ENCODE measurements at regions not wholly inside any gene's neighbourhood (a gene's known extent, or its start where the extent isn't known, plus 50 kb on each side); places are given as distances from the start of the nearest gene placed in this dataset.

DNA sequence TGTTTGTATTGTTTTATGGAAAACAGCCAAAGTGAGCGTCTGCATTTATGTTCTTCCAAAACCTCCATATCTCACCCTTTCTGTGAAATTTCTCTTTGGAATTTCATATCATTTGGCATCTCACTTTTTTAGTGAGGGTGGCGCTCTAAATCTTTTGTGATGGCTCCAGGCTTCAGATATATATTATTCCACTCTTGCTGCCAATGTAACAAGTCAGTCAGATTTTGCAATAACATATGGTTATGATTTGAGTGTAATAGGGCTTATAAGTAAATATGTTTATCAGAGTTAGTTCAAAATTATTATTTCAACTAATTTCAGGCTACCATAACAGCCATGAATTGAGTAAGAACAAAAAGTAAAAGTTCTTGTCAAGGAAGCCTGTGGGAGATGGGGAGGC lies 314.7 kb downstream of the PDGFC start:
- Histone ChIP-seq H3K27me3 (ENCODE audit: insufficient read depth, low read length) (no peaks in the 10 kb centered on the region), H3K36me3 (ENCODE audit: insufficient read depth, low read length) (no peaks in the 10 kb centered on the region), H3K79me2 (ENCODE audit: control insufficient read depth, insufficient read depth, low read length, unreplicated experiment) (no peaks in the 10 kb centered on the region), H3K27ac (ENCODE audit: low read depth, low read length) (no peak overlapping the region), H3K4me3 (ENCODE audit: low read depth, low read length) (no peak overlapping the region), H3K4me1 (ENCODE audit: control insufficient read depth, insufficient read depth, low read length, unreplicated experiment) (no peaks in the 10 kb centered on the region), H2AFZ (ENCODE audit: low read length, unreplicated experiment) (peak overlapping the region; percentile 27)

DNA sequence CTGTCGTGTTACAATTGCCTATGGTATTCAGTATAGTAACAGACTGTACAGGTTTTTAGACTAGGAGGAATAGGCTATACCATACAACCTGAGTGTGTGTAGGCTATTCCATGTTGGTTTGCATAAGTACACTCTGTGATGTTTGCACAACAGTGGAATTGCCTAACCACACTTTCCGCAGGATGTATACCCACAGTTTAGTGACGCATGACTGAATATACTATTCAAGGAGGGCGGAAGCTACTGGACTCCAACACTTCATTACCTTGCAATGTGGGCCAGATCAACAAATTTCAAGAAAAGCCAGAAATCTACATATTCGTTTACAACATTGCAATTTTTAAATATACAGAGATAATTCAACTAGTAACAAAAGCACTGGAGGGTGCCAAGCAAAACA lies 317.2 kb downstream of the PDGFC start:
- no peak overlapping the region for H3K4me3 ChIP-seq (ENCODE audit: low read depth, low read length)
- no peaks in the 10 kb centered on the region for H3K36me3 ChIP-seq (ENCODE audit: insufficient read depth, low read length)
- no peak overlapping the region for H3K27ac ChIP-seq (ENCODE audit: low read depth, low read length)
- no peak overlapping the region for H2AFZ ChIP-seq (ENCODE audit: low read length, unreplicated experiment)
- no peaks in the 10 kb centered on the region for H3K27me3 ChIP-seq (ENCODE audit: insufficient read depth, low read length)
- H3K79me2 ChIP-seq (ENCODE audit: control insufficient read depth, insufficient read depth, low read length, unreplicated experiment): no peaks in the 10 kb centered on the region
- H3K4me1 ChIP-seq (ENCODE audit: control insufficient read depth, insufficient read depth, low read length, unreplicated experiment): no peaks in the 10 kb centered on the region

DNA sequence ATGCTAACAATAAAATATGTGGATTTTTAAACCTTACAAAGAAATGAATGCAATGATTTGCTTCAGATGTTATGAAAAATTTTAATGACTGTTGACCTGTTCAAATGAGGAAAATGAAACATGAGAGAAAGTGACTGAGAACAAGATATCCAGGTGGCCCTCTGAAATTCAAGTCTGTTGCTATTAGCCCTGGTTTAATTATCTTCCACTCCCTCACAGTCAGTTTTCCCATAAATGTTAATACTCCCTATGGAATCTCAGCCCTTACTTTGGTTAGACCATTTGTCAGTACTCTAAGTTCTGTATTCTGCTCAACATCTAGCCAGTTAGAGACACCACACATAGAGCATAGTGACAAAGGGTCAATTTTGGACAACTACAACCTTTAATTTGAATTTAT lies 327.8 kb downstream of the PDGFC start:
- H3K27me3 ChIP-seq (ENCODE audit: insufficient read depth, low read length): no peaks in the 10 kb centered on the region
- no peak overlapping the region for H3K27ac ChIP-seq (ENCODE audit: low read depth, low read length)
- H2AFZ ChIP-seq (ENCODE audit: low read length, unreplicated experiment): no peak overlapping the region
- peaks cover 9% of the 10 kb centered on the region for H3K4me1 ChIP-seq (ENCODE audit: control insufficient read depth, insufficient read depth, low read length, unreplicated experiment)
- no peak overlapping the region for H3K4me3 ChIP-seq (ENCODE audit: low read depth, low read length)
- H3K79me2 ChIP-seq (ENCODE audit: control insufficient read depth, insufficient read depth, low read length, unreplicated experiment): no peaks in the 10 kb centered on the region
- H3K36me3 ChIP-seq (ENCODE audit: insufficient read depth, low read length): no peaks in the 10 kb centered on the region

DNA sequence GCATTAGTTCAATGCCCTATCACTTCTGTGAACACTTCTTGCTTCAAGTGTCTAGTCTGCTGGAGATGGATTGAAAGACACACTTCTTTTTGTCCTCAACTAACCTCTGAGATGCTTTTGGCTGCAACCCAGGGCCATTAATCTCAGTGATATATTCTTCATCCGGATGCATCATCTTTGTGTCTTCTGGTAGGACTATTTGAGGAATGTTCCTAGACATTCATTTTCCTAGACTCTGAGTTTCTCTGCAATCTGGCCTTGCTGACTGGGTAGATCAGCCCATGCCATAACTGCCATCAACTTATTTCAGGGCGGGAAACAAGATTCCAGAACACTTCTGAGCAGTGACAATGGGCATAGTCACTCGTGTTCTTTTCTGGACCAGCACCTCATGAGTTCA lies 329.4 kb downstream of the PDGFC start:
- H3K36me3 ChIP-seq (ENCODE audit: insufficient read depth, low read length): no peaks in the 10 kb centered on the region
- no peak overlapping the region for H2AFZ ChIP-seq (ENCODE audit: low read length, unreplicated experiment)
- no peaks in the 10 kb centered on the region for H3K27me3 ChIP-seq (ENCODE audit: insufficient read depth, low read length)
- H3K4me1 ChIP-seq (ENCODE audit: control insufficient read depth, insufficient read depth, low read length, unreplicated experiment): peaks cover 21% of the 10 kb centered on the region
- no peak overlapping the region for H3K4me3 ChIP-seq (ENCODE audit: low read depth, low read length)
- no peaks in the 10 kb centered on the region for H3K79me2 ChIP-seq (ENCODE audit: control insufficient read depth, insufficient read depth, low read length, unreplicated experiment)
- H3K27ac ChIP-seq (ENCODE audit: low read depth, low read length): no peak overlapping the region

DNA sequence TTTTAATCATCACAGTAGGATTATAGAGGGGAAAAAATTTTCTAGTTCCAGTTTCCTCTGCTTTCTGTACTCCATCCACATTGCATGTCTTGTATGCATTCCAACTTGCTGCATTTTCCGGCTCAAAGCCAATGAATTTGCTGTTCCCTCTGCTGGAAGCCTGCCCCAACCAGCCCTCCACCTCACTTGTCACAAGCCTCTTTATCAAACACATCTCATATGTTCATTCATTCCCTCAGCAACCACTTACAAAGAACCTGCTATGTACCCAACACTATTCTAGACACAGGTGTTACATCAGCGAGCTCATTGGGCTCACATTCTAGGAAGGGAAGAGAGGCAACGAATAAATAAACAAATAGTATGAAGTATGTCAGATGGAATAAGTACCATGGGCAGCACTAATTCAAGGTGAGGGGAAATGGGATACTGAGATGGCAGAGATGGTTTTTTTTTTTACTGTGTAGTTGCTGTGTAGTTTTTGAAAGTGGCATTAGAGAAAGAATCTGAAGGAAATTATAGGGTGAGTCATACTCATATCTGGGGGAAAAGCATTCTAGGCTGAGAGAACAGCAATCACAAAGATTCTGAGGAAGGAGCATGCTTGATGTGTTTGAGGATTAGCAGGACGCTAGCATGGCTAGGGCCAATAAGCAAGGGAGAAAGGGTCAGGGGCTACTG lies 332.5 kb downstream of the PDGFC start:
- Histone ChIP-seq H3K4me3 (ENCODE audit: low read depth, low read length) (peak overlapping the region; percentile 34), H3K4me1 (ENCODE audit: control insufficient read depth, insufficient read depth, low read length, unreplicated experiment) (peaks cover 21% of the 10 kb centered on the region), H3K27me3 (ENCODE audit: insufficient read depth, low read length) (no peaks in the 10 kb centered on the region), H3K79me2 (ENCODE audit: control insufficient read depth, insufficient read depth, low read length, unreplicated experiment) (no peaks in the 10 kb centered on the region), H3K27ac (ENCODE audit: low read depth, low read length) (peak overlapping the region; percentile 39), H2AFZ (ENCODE audit: low read length, unreplicated experiment) (peak overlapping the region; percentile 83), H3K36me3 (ENCODE audit: insufficient read depth, low read length) (no peaks in the 10 kb centered on the region)

DNA sequence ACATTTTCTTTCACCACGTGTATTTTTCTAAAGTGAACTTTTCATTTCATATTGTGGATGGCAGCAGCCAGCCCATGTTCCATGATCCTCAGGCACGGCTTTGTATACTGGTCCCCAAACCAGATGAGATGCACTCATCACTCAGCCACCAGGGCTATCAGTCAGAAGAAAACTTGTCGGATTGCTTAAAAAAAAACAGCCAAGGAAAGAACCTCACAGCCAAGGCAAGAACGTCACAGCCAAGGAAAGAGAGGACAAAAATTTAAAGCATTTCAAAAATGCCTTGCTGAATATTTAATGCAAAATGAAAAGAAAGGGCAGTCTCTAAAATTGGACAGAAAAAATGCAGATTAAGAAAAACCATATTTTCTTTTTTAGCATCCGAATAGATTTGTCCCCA lies 333.3 kb downstream of the PDGFC start:
- H3K79me2 ChIP-seq (ENCODE audit: control insufficient read depth, insufficient read depth, low read length, unreplicated experiment): no peaks in the 10 kb centered on the region
- H3K27me3 ChIP-seq (ENCODE audit: insufficient read depth, low read length): no peaks in the 10 kb centered on the region
- peak overlapping the region; percentile 34 for H3K4me3 ChIP-seq (ENCODE audit: low read depth, low read length)
- H3K4me1 ChIP-seq (ENCODE audit: control insufficient read depth, insufficient read depth, low read length, unreplicated experiment): peaks cover 21% of the 10 kb centered on the region
- peak overlapping the region; percentile 39 for H3K27ac ChIP-seq (ENCODE audit: low read depth, low read length)
- H3K36me3 ChIP-seq (ENCODE audit: insufficient read depth, low read length): no peaks in the 10 kb centered on the region
- H2AFZ ChIP-seq (ENCODE audit: low read length, unreplicated experiment): peak overlapping the region; percentile 83

DNA sequence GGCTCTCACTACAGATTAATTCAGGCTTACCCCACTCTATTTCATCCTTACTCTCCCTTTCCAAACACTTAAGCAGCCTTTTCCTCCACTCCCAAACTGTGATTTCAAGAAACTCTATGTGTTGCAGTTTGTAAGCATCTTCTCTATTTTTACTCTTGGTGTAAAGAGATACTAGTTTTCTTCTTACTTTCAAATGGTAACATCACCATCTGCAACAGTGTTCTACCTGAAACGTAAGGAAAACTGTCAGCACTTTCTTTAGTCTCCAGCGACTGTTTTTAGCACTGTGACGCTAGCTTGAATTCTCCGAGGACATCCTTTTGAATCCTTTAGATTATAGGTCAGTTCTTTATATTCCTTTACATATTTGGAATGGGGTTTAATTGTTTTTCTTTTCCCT lies 335.2 kb downstream of the PDGFC start:
- Histone ChIP-seq H3K79me2 (ENCODE audit: control insufficient read depth, insufficient read depth, low read length, unreplicated experiment) (no peaks in the 10 kb centered on the region), H3K27me3 (ENCODE audit: insufficient read depth, low read length) (no peaks in the 10 kb centered on the region), H2AFZ (ENCODE audit: low read length, unreplicated experiment) (no peak overlapping the region), H3K4me1 (ENCODE audit: control insufficient read depth, insufficient read depth, low read length, unreplicated experiment) (peaks cover 15% of the 10 kb centered on the region), H3K4me3 (ENCODE audit: low read depth, low read length) (no peak overlapping the region), H3K36me3 (ENCODE audit: insufficient read depth, low read length) (no peaks in the 10 kb centered on the region), H3K27ac (ENCODE audit: low read depth, low read length) (no peak overlapping the region)

DNA sequence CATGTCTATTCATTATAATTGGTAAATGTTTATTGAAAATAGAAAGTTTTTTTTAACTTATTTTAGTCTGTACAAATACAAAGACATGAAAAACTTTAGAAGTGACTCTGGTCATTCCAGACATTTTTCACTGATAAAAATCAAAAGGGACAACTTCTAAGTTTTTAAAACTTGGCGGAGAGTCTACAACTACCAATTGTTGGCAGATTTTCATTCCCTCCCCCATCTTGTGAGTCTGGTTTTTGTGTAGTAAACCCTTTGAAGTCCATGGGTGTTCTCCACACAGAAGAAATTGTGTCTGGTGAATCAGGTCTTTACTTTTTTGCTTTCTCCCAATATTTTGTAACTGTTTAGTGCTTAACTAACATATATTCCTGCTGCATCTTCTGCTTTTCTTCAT lies 336.5 kb downstream of the PDGFC start:
- no peak overlapping the region for H2AFZ ChIP-seq (ENCODE audit: low read length, unreplicated experiment)
- no peak overlapping the region for H3K27ac ChIP-seq (ENCODE audit: low read depth, low read length)
- no peaks in the 10 kb centered on the region for H3K36me3 ChIP-seq (ENCODE audit: insufficient read depth, low read length)
- no peaks in the 10 kb centered on the region for H3K79me2 ChIP-seq (ENCODE audit: control insufficient read depth, insufficient read depth, low read length, unreplicated experiment)
- H3K4me1 ChIP-seq (ENCODE audit: control insufficient read depth, insufficient read depth, low read length, unreplicated experiment): peaks cover 15% of the 10 kb centered on the region
- H3K27me3 ChIP-seq (ENCODE audit: insufficient read depth, low read length): no peaks in the 10 kb centered on the region
- H3K4me3 ChIP-seq (ENCODE audit: low read depth, low read length): no peak overlapping the region

DNA sequence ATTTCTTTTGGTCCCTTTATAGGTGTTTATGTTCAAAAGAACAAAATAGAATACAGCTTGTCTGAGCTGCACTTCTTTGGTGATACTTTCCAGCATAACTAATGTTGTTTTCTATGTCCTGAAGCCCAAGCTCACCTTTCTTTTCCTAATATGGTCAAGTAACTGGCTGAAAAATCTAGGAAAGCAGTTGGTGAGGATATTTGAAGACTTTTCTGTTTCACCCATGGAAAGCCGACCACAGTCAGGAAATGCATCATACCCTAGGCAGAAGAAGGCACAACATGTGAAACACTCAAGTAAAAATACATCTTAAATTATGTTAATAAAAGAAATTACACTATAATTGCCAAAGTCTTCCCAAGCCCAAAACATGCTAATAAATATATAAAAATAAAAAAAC lies 337.0 kb downstream of the PDGFC start:
- no peaks in the 10 kb centered on the region for H3K79me2 ChIP-seq (ENCODE audit: control insufficient read depth, insufficient read depth, low read length, unreplicated experiment)
- H3K4me1 ChIP-seq (ENCODE audit: control insufficient read depth, insufficient read depth, low read length, unreplicated experiment): peaks cover 15% of the 10 kb centered on the region
- H2AFZ ChIP-seq (ENCODE audit: low read length, unreplicated experiment): no peak overlapping the region
- H3K27ac ChIP-seq (ENCODE audit: low read depth, low read length): no peak overlapping the region
- no peaks in the 10 kb centered on the region for H3K36me3 ChIP-seq (ENCODE audit: insufficient read depth, low read length)
- H3K4me3 ChIP-seq (ENCODE audit: low read depth, low read length): no peak overlapping the region
- no peaks in the 10 kb centered on the region for H3K27me3 ChIP-seq (ENCODE audit: insufficient read depth, low read length)

DNA sequence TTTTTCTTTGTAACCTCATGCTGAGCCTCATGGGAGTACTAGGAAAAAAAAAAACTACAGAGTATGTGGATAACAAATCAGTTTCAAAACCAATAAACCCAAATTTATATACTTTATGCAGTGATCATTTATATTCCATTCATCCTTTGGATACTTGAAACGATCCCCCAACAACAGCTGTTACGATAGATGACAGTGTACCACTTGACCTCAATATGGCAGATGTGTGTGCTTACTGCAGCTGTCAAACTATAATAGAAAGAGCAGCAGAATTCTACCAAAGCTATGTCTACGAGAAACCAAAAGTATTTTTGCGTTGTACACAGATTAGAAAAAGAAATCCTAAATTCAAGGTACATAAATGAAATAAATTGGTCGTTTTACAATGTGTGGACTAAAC lies 337.8 kb downstream of the PDGFC start:
- H3K4me1 ChIP-seq (ENCODE audit: control insufficient read depth, insufficient read depth, low read length, unreplicated experiment): peaks cover 12% of the 10 kb centered on the region
- no peak overlapping the region for H3K4me3 ChIP-seq (ENCODE audit: low read depth, low read length)
- H3K27ac ChIP-seq (ENCODE audit: low read depth, low read length): no peak overlapping the region
- H3K27me3 ChIP-seq (ENCODE audit: insufficient read depth, low read length): no peaks in the 10 kb centered on the region
- H3K79me2 ChIP-seq (ENCODE audit: control insufficient read depth, insufficient read depth, low read length, unreplicated experiment): no peaks in the 10 kb centered on the region
- no peak overlapping the region for H2AFZ ChIP-seq (ENCODE audit: low read length, unreplicated experiment)
- H3K36me3 ChIP-seq (ENCODE audit: insufficient read depth, low read length): no peaks in the 10 kb centered on the region

DNA sequence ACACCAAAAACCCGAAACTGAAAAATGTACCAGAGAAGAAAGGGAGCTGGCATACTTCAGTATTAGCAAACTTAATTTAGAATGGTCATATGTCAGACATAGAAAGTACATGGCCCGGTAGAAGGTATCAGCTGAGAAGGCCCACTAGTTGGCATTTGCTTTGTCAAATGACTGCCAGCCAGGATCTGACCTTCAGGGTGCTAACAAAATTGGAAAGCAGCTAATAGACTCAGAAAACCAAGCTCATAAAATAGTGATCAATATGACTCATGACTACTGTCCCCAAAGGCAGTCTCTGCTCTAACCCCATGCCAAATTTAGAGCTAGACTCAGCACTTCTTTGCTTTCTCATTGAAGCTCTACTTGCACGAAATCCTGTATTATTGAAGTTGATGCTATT lies 342.7 kb downstream of the PDGFC start:
- H3K4me1 ChIP-seq (ENCODE audit: control insufficient read depth, insufficient read depth, low read length, unreplicated experiment): no peaks in the 10 kb centered on the region
- no peak overlapping the region for H3K27ac ChIP-seq (ENCODE audit: low read depth, low read length)

More for the DNA sequence above, 342.7 kb downstream of the PDGFC start:
- Histone ChIP-seq H3K36me3 (ENCODE audit: insufficient read depth, low read length) (no peaks in the 10 kb centered on the region), H3K4me3 (ENCODE audit: low read depth, low read length) (no peak overlapping the region), H3K27me3 (ENCODE audit: insufficient read depth, low read length) (no peaks in the 10 kb centered on the region), H3K79me2 (ENCODE audit: control insufficient read depth, insufficient read depth, low read length, unreplicated experiment) (no peaks in the 10 kb centered on the region), H2AFZ (ENCODE audit: low read length, unreplicated experiment) (no peak overlapping the region)
